ENCODE measurements at regions not wholly inside any gene's neighbourhood (a gene's known extent, or its start where the extent isn't known, plus 50 kb on each side); places are given as distances from the start of the nearest gene placed in this dataset.

DNA sequence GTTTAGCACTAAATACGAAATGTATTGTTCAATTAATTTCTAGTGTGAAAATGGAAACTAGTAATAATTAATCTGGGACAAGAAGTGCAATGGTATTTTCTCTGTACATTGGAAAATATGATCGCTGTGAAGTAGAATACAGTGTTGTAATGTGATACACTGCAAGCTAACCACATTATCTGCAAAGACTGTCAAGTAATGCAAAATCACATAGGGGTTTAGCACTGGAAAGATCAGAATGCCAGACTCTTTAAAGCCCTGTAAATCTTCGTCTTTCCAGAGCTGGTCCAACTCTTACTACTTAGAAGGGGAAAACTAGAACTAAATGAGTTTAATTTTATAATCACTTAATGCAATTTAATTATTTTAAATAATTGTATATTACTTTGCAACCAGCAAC is 544.5 kb upstream of the ANO3 start:
- TF ChIP-seq POLR2A (IDR thresholded peaks at IDR 0.05): no peak
- TF ChIP-seq, protein P1, sequence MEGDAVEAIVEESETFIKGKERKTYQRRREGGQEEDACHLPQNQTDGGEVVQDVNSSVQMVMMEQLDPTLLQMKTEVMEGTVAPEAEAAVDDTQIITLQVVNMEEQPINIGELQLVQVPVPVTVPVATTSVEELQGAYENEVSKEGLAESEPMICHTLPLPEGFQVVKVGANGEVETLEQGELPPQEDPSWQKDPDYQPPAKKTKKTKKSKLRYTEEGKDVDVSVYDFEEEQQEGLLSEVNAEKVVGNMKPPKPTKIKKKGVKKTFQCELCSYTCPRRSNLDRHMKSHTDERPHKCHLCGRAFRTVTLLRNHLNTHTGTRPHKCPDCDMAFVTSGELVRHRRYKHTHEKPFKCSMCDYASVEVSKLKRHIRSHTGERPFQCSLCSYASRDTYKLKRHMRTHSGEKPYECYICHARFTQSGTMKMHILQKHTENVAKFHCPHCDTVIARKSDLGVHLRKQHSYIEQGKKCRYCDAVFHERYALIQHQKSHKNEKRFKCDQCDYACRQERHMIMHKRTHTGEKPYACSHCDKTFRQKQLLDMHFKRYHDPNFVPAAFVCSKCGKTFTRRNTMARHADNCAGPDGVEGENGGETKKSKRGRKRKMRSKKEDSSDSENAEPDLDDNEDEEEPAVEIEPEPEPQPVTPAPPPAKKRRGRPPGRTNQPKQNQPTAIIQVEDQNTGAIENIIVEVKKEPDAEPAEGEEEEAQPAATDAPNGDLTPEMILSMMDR (IDR thresholded peaks at IDR 0.05): no peak

Data from adrenal gland (tissue), 5 donors.